Epithelial cell of esophagus (primary cell): ENCODE measurements at regions not wholly inside any gene's neighbourhood (a gene's known extent, or its start where the extent isn't known, plus 50 kb on each side); places are given as distances from the start of the nearest gene placed in this dataset.

Experiments used
- DNase-seq: peaks from one replicate; pipeline ENCODE4 v3.0.0; 2010; ENCODE audit warnings: low read depth
- H3K4me3 ChIP-seq: 2 replicates; pipeline ENCODE4 v1.5.1; 2011; ENCODE audit warnings: mild to moderate bottlenecking, low read length, control low read depth
- TF ChIP-seq, protein P1 (sequence below): IDR thresholded peaks from 2 replicates; pipeline ENCODE4 v1.5.1; 2011; ENCODE audit warnings: low read depth, mild to moderate bottlenecking, low read length, control low read depth, inconsistent platforms; ENCODE audit not compliant: insufficient read depth; ENCODE audit errors: missing control alignments

DNA sequence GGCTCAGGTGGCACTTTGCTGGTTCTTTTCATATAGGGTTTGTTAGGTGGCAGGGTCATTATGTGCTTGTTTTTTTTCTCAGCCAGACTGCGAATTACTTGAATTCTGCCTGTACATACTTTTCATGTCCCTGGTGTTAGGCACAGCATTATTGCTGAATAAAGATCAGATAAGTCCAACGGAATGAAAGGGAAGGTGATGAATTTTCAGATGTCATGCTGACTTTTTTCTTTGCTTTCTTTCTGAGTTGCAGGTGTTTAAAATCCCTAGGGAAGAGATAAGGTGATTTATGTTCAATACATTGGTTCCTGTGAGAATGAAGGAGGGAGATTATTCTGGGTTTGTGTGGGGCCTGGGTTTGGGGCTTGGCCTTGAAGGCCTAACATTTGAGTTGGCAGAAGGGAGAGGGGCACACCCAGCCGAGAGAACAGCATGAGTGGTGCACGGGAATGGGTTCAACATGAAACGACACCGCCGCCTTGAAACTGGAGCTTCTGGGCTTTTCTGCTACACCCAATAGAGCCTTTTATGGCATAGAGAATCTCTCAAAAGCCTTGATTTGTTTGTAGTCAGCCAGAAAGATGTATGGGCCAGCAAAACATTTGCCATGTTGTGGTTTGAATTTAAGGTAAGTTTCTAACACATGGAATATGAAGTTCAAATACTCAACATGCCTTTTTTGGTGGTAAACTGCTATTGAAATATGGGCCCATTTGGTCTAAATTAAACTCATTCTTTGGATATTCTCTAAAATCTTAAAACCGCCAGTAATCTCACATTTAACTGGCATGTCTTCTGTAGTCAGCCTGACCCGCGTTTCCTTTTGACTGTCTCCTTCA lies 477.0 kb downstream of the PCNX1 start:
- TF ChIP-seq, protein P1, sequence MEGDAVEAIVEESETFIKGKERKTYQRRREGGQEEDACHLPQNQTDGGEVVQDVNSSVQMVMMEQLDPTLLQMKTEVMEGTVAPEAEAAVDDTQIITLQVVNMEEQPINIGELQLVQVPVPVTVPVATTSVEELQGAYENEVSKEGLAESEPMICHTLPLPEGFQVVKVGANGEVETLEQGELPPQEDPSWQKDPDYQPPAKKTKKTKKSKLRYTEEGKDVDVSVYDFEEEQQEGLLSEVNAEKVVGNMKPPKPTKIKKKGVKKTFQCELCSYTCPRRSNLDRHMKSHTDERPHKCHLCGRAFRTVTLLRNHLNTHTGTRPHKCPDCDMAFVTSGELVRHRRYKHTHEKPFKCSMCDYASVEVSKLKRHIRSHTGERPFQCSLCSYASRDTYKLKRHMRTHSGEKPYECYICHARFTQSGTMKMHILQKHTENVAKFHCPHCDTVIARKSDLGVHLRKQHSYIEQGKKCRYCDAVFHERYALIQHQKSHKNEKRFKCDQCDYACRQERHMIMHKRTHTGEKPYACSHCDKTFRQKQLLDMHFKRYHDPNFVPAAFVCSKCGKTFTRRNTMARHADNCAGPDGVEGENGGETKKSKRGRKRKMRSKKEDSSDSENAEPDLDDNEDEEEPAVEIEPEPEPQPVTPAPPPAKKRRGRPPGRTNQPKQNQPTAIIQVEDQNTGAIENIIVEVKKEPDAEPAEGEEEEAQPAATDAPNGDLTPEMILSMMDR = no peak
- no peak overlapping the region for H3K4me3 ChIP-seq
- DNase-seq = no peak

DNA sequence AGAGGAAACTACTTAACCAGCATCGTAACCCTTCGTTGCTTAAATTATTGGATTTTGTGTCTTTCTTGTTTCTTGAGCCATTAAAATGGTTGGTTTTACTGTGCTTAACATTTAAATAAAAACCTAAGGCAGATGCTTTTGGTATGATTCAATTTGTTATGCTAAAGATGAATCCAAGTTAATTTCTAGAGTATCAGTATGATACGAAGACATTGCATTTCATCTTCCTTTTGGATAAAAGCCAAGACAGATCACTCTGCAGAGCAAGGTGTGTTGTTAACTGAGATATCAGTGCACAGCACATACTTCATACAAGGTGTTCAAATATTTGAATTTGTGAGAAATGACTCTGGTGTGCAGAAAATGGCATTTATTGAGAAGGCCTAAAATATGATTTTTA lies 480.5 kb downstream of the PCNX1 start:
- TF ChIP-seq, protein P1 = no peak
- DNase-seq = no peak
- H3K4me3 ChIP-seq = no peak overlapping the region

DNA sequence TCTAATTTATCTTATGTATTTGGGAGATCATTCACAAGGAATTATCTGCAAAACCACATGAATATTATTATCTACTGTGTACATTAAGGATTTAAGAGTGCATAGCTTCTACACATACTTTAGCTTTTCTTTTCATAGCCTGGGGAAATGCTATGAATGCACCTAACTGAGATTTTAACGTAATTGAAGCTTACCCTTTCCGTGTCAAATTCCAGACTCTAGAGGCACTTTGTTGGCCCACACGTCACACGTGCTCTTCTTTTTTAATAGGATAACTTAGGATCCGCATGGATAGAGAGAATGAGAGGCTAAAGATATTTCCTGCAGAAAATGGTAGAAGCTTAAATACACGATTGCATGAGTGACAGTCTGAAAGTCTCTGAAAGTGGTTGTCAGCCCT lies 481.1 kb downstream of the PCNX1 start:
- no peak overlapping the region for H3K4me3 ChIP-seq
- no peak for DNase-seq
- TF ChIP-seq, protein P1 = no peak

DNA sequence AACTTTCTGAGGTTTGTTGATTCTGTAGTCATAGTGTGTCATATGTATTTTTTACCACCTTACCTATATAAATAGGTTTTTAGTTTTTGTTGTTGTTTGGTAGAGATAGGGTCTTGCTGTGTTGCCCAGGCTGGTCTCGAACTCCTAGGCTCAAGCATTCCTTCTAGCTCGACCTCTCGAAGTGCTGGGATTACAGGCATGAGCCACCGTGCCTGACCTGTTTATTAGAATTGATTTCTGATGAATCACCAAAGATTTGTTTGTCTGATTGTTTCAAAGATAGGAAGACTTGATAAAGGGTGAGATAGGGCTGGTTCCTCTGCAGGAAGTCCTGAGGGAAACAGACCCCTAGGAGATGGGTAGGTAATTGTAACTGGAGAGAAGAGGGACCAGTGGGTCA lies 481.6 kb downstream of the PCNX1 start:
- no peak for DNase-seq
- H3K4me3 ChIP-seq = no peak overlapping the region
- TF ChIP-seq, protein P1 = no peak

- TF ChIP-seq, protein P1 = no peak
- H3K4me3 ChIP-seq = no peak overlapping the region
- DNase-seq = no peak
These were observed 487.1 kb downstream of the PCNX1 start for GRCh38 chr14:71394386-71394785.

DNA sequence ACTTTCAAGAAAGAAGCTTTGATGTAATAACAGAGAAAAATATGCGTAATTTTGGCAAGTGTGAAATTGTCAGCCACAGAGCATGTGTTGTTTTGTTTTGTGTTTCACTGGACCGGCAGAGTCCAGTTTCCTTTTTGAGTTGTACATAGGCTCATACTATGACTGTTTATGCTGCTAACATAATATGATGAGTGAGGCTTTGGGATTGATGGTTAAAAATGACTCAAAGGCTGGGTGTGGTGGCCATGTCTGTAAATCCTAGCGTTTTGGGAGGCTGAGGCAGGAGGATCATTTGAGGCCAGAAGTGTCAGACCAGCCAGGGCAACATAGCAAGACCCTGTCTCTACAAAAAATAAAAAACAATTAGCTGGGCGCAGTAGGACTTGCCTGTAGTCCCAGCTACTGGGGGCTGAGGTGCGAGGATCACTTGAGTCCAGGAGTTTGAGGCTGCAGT lies 487.9 kb downstream of the PCNX1 start:
- TF ChIP-seq, protein P1 = no peak
- H3K4me3 ChIP-seq = no peak overlapping the region
- peak; percentile 45 for DNase-seq

- no peak overlapping the region for H3K4me3 ChIP-seq
- TF ChIP-seq, protein P1 = no peak
- DNase-seq = no peak
These were observed 488.4 kb downstream of the PCNX1 start for GRCh38 chr14:71395636-71396035.
